H9 (cell line): ENCODE measurements at regions not wholly inside any gene's neighbourhood (a gene's known extent, or its start where the extent isn't known, plus 50 kb on each side); places are given as distances from the start of the nearest gene placed in this dataset.

Experiments
- DNase-seq: peaks from one replicate; pipeline ENCODE4 v3.0.0-alpha.2; 2017
- H2AFZ ChIP-seq: one replicate; pipeline ENCODE4 v1.6.1; 2013; ENCODE audit warnings: mild to moderate bottlenecking, low read length, control low read depth, moderate library complexity
- H2AK5ac ChIP-seq: 2 replicates; pipeline ENCODE4 v1.6.1; 2013; ENCODE audit warnings: low read length, control low read depth, mixed read lengths; ENCODE audit not compliant: insufficient read length
- H2BK120ac ChIP-seq: one replicate; pipeline ENCODE4 v1.6.1; 2013; ENCODE audit warnings: low read depth, mild to moderate bottlenecking, low read length, control low read depth, inconsistent platforms; ENCODE audit not compliant: poor library complexity, severe bottlenecking
- H2BK12ac ChIP-seq: 2 replicates; pipeline ENCODE4 v1.6.1; 2013; ENCODE audit warnings: low read length, control low read depth, mixed read lengths, low read depth; ENCODE audit not compliant: insufficient read length
- H2BK15ac ChIP-seq: 2 replicates; pipeline ENCODE4 v1.6.1; 2013; ENCODE audit warnings: low read depth, low read length, control low read depth
- H2BK20ac ChIP-seq: one replicate; pipeline ENCODE4 v1.6.1; 2013; ENCODE audit warnings: low read depth, mild to moderate bottlenecking, low read length, control low read depth, inconsistent platforms; ENCODE audit not compliant: poor library complexity, severe bottlenecking
- H2BK5ac ChIP-seq: 2 replicates; pipeline ENCODE4 v1.6.1; 2013; ENCODE audit warnings: low read length, control low read depth, mixed read lengths; ENCODE audit not compliant: insufficient read length
- H3K14ac ChIP-seq: 2 replicates; pipeline ENCODE4 v1.6.1; 2013; ENCODE audit warnings: low read length, control low read depth; ENCODE audit not compliant: insufficient read depth
- H3K18ac ChIP-seq: 2 replicates; pipeline ENCODE4 v1.6.1; 2013; ENCODE audit warnings: low read depth, mild to moderate bottlenecking, mixed read lengths, low read length, control low read depth; ENCODE audit not compliant: insufficient read length
- H3K23ac ChIP-seq: 2 replicates; pipeline ENCODE4 v1.6.1; 2013; ENCODE audit warnings: low read length, control low read depth, mixed read lengths, low read depth; ENCODE audit not compliant: insufficient read length
- H3K23me2 ChIP-seq: 2 replicates; pipeline ENCODE4 v1.6.1; 2013; ENCODE audit warnings: low read depth, mild to moderate bottlenecking, mixed read lengths, low read length, control low read depth; ENCODE audit not compliant: insufficient read length, poor library complexity, severe bottlenecking
- H3K27ac ChIP-seq: 2 replicates; pipeline ENCODE4 v1.5.1; 2013; ENCODE audit warnings: low read length, control low read depth, mixed read lengths, low read depth; ENCODE audit not compliant: insufficient read length
- H3K27me3 ChIP-seq: 2 replicates; pipeline ENCODE4 v1.6.1; 2013; ENCODE audit warnings: low read length, control low read depth, inconsistent platforms; ENCODE audit not compliant: insufficient read depth
- H3K4ac ChIP-seq: 2 replicates; pipeline ENCODE4 v1.6.1; 2013; ENCODE audit warnings: low read depth, mild to moderate bottlenecking, control low read depth, inconsistent platforms, low read length, moderate library complexity
- H3K4me1 ChIP-seq: 2 replicates; pipeline ENCODE4 v1.6.1; 2013; ENCODE audit warnings: low read length, control low read depth, inconsistent platforms; ENCODE audit not compliant: insufficient read depth
- H3K4me2 ChIP-seq: 2 replicates; pipeline ENCODE4 v1.6.1; 2013; ENCODE audit warnings: low read length, control low read depth, mixed read lengths; ENCODE audit not compliant: insufficient read length, insufficient read depth
- H3K56ac ChIP-seq: 2 replicates; pipeline ENCODE4 v1.6.1; 2013; ENCODE audit warnings: low read depth, mild to moderate bottlenecking, mixed read lengths, low read length, control low read depth; ENCODE audit not compliant: insufficient read length
- H3K79me1 ChIP-seq: 2 replicates; pipeline ENCODE4 v1.6.1; 2013; ENCODE audit warnings: low read depth, mild to moderate bottlenecking, moderate library complexity, low read length, control low read depth, inconsistent platforms; ENCODE audit not compliant: insufficient read depth, poor library complexity, severe bottlenecking
- H3K79me2 ChIP-seq: 2 replicates; pipeline ENCODE4 v1.6.1; 2013; ENCODE audit warnings: low read length, control low read depth, inconsistent platforms; ENCODE audit not compliant: insufficient read depth
- H3K9ac ChIP-seq: 2 replicates; pipeline ENCODE4 v1.6.1; 2013; ENCODE audit warnings: low read length, control low read depth, mixed read lengths; ENCODE audit not compliant: insufficient read length; ENCODE audit errors: extremely low read depth
- H3K9me3 ChIP-seq: one replicate; pipeline ENCODE4 v1.6.1; 2013; ENCODE audit warnings: low read depth, low read length, inconsistent platforms; ENCODE audit not compliant: control insufficient read depth
- H3T11ph ChIP-seq: one replicate; pipeline ENCODE4 v1.6.1; 2013; ENCODE audit warnings: mild to moderate bottlenecking, low read length, control low read depth, inconsistent platforms
- H4K20me1 ChIP-seq: one replicate; pipeline ENCODE4 v1.6.1; 2013; ENCODE audit not compliant: control insufficient read depth, insufficient read length, insufficient read depth
- H4K5ac ChIP-seq: 2 replicates; pipeline ENCODE4 v1.6.1; 2013; ENCODE audit warnings: low read depth, mild to moderate bottlenecking, mixed read lengths, low read length, control low read depth; ENCODE audit not compliant: insufficient read length
- H4K8ac ChIP-seq: replicated peaks from 2 replicates; pipeline ENCODE4 v1.6.1; 2013; ENCODE audit warnings: low read length, control low read depth, mixed read lengths, low read depth; ENCODE audit not compliant: insufficient read length
- H4K91ac ChIP-seq: 2 replicates; pipeline ENCODE4 v1.6.1; 2013; ENCODE audit warnings: low read depth, mild to moderate bottlenecking, moderate library complexity, mixed read lengths, low read length, control low read depth; ENCODE audit not compliant: insufficient read length
- H3K27ac Mint-ChIP-seq, 3 experiments: 2 replicates in 2 of 3; 3 replicates in 1 of 3; pipeline ENCODE4 v1.8.0; 2020 to 2021; ENCODE audit warnings: mixed read lengths in 3 of 3, mild to moderate bottlenecking in 1 of 3, moderate library complexity in 1 of 3
- H3K27me3 Mint-ChIP-seq: 2 replicates; pipeline ENCODE4 v1.8.0; 2021; ENCODE audit warnings: low read depth, mild to moderate bottlenecking, moderate library complexity, mixed read lengths
- H3K36me3 Mint-ChIP-seq, 3 experiments: 2 replicates in 2 of 3; 3 replicates in 1 of 3; pipeline ENCODE4 v1.8.0; 2020 to 2021; ENCODE audit warnings: low read depth in 3 of 3, mixed read lengths in 3 of 3; ENCODE audit not compliant: insufficient read depth in 1 of 3
- H3K4me1 Mint-ChIP-seq, 2 experiments: 2 replicates each; pipeline ENCODE4 v1.8.0; 2020; ENCODE audit warnings: mixed read lengths in 2 of 2
- H3K4me3 Mint-ChIP-seq, 2 experiments: 2 replicates in 1 of 2; 3 replicates in 1 of 2; pipeline ENCODE4 v1.8.0; 2020 to 2021; ENCODE audit warnings: mild to moderate bottlenecking in 2 of 2, mixed read lengths in 2 of 2, moderate library complexity in 1 of 2
- H3K9me3 Mint-ChIP-seq, 2 experiments: 2 replicates in 1 of 2; 3 replicates in 1 of 2; pipeline ENCODE4 v1.8.0; 2020; ENCODE audit warnings: mild to moderate bottlenecking in 2 of 2, mixed read lengths in 2 of 2, moderate library complexity in 1 of 2
- CTCF ChIP-seq: fragments of 200-600 bp; sonication (generic); conservative IDR thresholded peaks from 3 replicates; pipeline ENCODE4 v1.8.0; 2021; ENCODE audit warnings: antibody characterized with exemption, mild to moderate bottlenecking
- WGBS: extraction: QIAGEN DNeasy Blood & Tissue Kit; methylation state at CpG from one replicate; pipeline ENCODE4 v1.1.7; 2013; ENCODE audit warnings: missing lambda C conversion rate, low lambda C conversion rate, mixed read lengths; ENCODE audit not compliant: insufficient read length; ENCODE audit errors: extremely low coverage; 5-methylcytosine and 5-hydroxymethylcytosine counted together

- no peak overlapping the region for H3K14ac ChIP-seq
- H3K9ac ChIP-seq = no peak overlapping the region
- H3K4me3 Mint-ChIP-seq = no peak overlapping the region
- no peak overlapping the region for H2AFZ ChIP-seq
- no peak overlapping the region for H3K4ac ChIP-seq
- no peak for DNase-seq
- H3K4me1 ChIP-seq = no peaks in the 10 kb centered on the region; the same call in none of the 2 replicates
- H2BK15ac ChIP-seq = no peak overlapping the region; the same call in 1 of the 2 replicates
- H3K79me1 ChIP-seq = no peaks in the 10 kb centered on the region
- peaks cover 10% of the 10 kb centered on the region for H3K9me3 ChIP-seq
- no peak overlapping the region for H3K18ac ChIP-seq
- no peak overlapping the region for H2BK5ac ChIP-seq
- peaks cover 8 to 11% (median 11%) of the 10 kb centered on the region in 3 experiments for H3K36me3 Mint-ChIP-seq
- H3K27me3 Mint-ChIP-seq = peaks cover 4% of the 10 kb centered on the region; the same call in 1 of the 2 replicates
- no peak overlapping the region for H3K23ac ChIP-seq
- peaks cover 12 to 23% of the 10 kb centered on the region in 2 experiments for H3K9me3 Mint-ChIP-seq
- no peaks in the 10 kb centered on the region for H3K79me2 ChIP-seq
- H3K56ac ChIP-seq = no peak overlapping the region
- H2BK20ac ChIP-seq = no peak overlapping the region
- no peaks in the 10 kb centered on the region for H3K27me3 ChIP-seq
- H4K20me1 ChIP-seq = no peaks in the 10 kb centered on the region
- H4K8ac ChIP-seq = no peak overlapping the region
- H3T11ph ChIP-seq = no peak overlapping the region
- WGBS = no CpG with 5 or more reads among the region's 2 CpGs
- no peak overlapping the region for H3K27ac ChIP-seq
- H2AK5ac ChIP-seq = no peak overlapping the region
- H2BK120ac ChIP-seq = no peak overlapping the region
- H3K27ac Mint-ChIP-seq = no peak overlapping the region
- peaks cover 8 to 14% of the 10 kb centered on the region in 2 experiments for H3K4me1 Mint-ChIP-seq
- H2BK12ac ChIP-seq = no peak overlapping the region
- no peak overlapping the region for H4K5ac ChIP-seq
- no peak for TF ChIP-seq CTCF
- H3K23me2 ChIP-seq = no peaks in the 10 kb centered on the region
- H3K4me2 ChIP-seq = no peak overlapping the region
- no peak overlapping the region for H4K91ac ChIP-seq
Observed at GRCh38 chr4:52250154-52250553, 199.1 kb downstream of the SPATA18 start.
